LHCN-M2 (cell line): ENCODE measurements at regions not wholly inside any gene's neighbourhood (a gene's known extent, or its start where the extent isn't known, plus 50 kb on each side); places are given as distances from the start of the nearest gene placed in this dataset.
"Not testable (repeated sequence)": the region's sequence is repeated elsewhere in the genome, so short reads cannot be mapped to it uniquely, and the experiment has no call there.

Experiments
- DNase-seq: peaks from one replicate; pipeline ENCODE4 v3.0.0-alpha.2; 2012; ENCODE audit warnings: low read depth

DNA sequence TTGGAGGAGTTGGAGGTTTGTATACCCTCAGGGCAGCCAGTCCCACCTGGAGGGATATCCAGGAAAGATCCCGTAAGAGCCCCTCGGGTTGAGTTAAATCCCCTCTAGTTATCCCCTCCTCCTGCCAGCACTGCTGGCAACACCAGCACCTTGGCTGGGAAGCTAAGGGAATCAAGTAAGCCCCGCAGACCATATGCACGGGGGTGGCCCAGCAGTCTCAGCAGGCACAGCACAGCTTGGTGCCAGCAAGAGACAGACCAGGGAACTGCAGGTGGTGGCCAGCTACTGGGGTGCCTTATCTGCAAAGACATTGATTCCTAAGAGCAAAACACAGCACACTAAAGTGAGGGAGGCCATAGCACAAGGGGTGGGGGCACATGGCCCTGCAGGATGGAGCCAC lies 173.8 kb downstream of the GOLGA6L4 start:
- DNase-seq = not testable (repeated sequence)

DNA sequence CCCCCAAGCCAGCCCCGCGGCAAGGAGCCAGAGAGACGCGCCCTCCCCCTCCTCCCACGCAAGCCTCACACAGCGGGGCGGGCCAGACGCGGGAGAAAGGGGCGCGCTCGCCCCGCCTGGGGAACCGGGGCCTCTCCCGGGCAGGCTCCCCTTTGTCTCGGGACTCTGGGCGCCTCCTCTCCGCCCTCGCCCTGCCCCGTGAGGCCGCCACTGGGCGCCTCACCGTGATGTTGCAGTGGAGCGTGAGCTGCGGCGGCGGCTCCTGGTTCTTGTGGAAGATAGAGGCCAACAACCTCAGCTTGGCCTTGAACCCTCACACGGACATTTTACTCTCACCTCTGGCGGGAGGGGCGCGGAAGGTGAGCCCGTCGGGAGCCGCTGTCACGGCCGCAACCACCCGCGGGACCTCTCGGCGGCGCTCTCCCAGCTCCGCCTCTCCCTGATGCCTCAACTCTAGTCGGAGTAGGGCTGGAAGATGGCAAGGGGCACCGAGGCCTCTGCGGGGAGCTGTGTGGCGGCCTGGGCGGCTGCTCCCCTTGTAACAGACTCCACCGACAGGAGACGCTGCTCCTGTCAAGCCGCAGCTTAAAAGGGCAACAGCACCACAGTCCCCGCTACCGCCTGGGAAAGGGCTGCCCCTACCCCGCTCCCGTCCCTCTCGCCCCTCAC lies 179.2 kb upstream of the ZSCAN2 start:
- not testable (repeated sequence) for DNase-seq

DNA sequence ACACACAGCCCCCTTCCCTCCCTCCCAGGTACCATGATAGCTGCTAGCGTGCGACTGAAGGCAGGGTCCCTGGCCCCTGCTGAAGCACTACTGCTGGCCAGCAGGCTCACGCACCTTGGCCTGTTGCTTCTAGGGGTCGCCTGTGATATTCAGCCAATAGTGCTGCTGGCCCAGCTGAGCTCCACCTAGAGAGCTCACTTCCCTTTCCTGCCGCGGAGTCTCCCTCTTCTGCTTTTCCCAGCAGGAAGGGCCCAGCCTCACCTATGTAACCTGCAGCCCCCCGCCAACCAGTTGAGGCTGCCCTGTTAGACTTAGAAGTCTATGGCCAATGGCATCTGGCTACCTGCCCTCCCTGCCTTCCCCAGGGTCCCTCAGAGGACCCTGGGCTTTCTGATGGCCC lies 175.5 kb upstream of the ZSCAN2 start:
- not testable (repeated sequence) for DNase-seq

DNA sequence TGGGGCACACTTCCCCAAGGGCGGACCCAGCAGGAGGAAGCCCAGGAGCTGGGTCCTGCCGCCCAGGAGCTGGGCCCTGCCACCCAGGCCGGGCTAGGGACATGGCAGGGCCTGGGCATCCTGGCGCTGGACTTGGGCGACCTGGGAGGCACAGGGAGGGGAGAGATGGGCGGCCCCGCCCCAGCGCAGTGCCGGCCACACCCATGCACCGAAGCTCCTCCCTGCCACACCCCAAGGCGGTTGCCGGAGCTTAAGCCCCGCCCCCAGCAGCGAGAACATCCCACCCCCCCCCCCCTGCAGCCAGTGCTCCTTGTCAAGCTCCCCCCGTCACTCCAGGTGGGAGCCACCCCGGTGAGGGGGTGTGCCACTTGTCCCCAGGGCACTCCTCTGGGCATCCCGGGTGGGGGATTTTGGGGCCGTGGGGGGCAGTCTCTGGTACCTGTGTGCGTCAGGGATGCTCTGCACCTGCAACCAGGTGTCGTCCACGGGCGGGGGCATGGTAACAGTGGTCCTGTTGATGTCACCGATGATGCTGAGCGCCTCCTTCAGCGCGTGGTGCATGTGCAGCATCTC lies 127.4 kb upstream of the ZSCAN2 start:
- DNase-seq = not testable (repeated sequence)

DNA sequence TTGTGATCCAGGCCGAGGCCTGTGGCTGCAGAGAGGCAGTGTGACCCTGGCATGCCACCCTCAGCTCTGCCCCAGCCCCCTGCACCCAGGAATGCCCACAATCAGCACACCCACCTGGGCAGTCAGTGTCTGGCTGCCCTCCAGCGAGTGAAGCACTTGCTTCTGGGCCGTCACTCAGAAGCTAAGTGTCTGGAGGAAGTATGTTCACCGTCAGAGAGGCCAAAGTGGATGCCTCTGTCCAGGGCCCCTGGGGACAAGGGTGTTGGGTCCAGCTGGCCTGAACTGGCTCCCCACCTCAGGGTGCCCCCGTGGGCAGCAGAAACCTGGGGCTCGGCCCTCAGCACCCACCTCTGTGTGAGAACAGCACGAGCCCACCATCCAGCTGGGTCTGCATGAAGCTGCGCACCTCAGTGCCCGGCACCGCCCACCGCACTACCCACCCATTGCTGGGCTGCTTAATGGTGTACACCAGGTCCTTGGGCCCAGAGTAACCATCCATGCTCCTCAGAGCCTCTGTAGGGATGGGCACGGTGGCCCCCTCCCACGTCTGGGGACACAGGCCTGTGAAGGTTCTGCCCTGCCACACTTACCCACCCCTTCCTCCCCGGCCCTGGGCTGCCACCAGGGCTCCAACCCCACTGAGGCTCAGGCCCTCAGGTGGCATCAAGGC lies 124.3 kb upstream of the ZSCAN2 start:
- not testable (repeated sequence) for DNase-seq

DNA sequence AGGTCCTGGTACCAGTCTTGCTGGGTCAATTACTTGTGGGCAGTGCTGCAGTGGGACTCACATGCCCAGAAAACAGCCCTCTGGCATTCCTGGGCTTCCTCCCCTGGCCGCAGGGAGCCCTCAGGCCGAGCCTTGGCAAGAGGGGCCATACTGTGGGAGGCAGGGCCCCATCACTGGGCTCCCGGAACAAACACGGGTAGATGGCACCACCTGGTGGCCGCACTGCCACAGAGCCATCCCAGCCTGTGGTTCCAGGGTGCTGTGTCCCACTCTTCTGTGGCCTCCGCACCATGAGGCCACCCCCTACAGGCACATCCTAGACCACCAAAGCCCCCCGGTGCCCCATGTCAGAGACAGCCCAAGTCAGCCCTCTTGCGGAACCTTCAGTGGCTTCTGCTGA lies 123.3 kb upstream of the ZSCAN2 start:
- not testable (repeated sequence) for DNase-seq

DNA sequence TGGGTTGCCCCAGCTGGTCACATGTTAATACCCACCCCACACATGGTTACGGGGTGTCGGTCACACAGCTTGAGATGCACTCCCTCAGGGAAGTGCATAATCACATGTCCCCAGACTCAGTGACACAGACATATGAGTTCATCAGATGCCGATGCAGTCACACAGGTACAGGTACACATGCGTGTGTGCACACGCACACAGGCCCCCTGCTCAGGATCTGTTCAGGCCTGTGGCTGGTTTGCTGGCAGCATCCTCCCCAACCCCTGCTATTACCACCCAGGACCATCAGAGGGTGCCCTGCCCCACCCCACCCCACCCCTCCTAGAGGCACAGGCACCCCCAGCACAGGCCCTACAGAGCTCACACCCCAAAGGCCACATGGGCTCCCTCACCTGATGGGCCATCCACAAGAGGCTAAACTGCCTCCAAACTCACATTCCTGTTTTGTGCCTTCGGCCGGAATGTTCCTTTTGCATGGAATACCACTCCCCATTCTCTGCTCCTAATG lies 120.6 kb upstream of the ZSCAN2 start:
- not testable (repeated sequence) for DNase-seq

DNA sequence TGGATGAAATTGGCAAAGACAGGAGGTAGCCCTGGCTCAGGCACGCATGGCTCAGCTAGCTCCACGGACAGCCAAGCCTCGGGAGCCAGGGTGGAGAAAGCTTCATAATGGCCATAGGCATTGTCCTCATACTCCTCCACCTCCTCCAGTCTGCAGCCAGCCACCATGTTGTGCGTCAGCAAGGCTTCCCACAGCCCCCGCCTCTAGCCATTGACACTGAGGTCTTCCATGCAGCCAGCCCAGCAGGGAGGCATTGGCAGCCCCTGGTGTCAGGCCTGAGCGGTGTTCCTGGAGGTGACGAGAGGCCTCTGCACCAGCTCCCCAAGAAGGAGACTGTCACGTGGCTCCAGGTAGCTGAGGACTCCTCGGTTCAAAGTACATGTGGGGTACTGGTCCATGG lies 117.0 kb upstream of the ZSCAN2 start:
- not testable (repeated sequence) for DNase-seq

DNA sequence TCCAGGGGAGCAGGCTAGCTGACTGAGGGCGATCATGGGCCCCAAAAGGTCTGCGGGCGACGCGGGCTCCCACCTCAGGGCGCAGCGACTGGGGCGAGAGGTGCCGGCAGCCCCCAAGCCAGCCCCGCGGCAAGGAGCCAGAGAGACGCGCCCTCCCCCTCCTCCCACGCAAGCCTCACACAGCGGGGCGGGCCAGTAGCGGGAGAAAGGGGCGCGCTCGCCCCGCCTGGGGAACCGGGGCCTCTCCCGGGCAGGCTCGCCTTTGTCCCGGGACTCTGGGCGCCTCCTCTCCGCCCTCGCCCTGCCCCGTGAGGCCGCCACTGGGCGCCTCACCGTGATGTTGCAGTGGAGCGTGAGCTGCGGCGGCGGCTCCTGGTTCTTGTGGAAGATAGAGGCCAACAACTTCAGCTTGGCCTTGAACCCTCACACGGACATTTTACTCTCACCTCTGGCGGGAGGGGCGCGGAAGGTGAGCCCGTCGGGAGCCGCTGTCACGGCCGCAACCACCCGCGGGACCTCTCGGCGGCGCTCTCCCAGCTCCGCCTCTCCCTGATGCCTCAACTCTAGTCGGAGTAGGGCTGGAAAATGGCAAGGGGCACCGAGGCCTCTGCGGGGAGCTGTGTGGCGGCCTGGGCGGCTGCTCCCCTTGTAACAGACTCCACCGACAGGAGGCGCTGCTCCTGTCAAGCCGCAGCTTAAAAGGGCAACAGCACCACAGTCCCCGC lies 100.5 kb upstream of the ZSCAN2 start:
- DNase-seq = not testable (repeated sequence)

DNA sequence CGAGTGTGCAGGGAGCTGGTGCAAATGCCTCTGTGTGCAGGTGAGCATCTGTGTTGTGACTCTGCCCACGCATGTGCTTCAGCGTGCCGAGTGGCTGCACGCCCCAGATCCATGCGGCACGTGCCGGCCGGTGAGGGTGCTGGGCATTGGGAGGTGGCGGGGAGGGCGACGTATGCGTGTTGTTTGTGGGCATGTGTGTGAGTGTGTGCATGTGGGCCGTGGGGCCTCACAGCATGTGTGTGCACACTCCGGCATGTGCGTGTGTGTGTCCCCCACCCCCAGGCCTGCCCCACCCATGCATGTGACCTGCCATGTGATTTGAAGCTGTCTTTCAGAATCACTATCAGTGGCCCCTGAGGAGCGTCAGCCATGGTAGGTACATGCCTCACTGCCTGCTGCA lies 97.7 kb upstream of the ZSCAN2 start:
- not testable (repeated sequence) for DNase-seq

DNA sequence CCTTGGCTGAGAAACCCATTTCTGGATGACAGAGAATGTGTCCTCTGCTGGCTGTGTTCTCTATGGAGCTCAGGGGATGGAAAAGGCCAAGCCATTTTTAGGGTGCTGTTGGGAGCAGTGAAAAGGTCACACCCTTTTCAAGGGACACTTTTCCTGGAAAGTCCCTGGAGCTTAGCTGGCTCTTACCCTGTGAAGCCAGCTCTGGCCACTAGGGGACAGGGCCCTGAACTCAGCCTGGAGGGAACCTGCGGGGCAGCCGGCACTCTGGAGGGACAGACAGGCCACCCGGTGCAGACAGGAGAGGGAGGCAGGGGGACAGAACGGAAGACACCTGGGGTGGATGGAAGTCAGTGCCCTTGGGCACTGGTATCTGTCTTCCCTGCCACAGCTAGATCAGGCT lies 95.3 kb upstream of the ZSCAN2 start:
- DNase-seq = not testable (repeated sequence)

DNA sequence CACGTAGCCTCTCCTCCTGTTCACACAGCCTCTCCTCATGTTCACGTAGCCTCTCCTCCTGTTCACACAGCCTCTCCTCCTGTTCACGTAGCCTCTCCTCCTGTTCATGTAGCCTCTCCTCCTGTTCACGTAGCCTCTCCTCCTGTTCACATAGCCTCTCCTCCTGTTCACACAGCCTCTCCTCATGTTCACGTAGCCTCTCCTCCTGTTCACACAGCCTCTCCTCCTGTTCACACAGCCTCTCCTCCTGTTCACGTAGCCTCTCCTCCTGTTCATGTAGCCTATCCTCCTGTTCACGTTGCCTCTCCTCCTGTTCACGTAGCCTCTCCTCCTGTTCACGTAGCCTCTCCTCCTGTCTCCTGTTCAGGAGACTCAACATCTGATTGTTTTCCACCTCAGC lies 88.5 kb upstream of the ZSCAN2 start:
- DNase-seq = not testable (repeated sequence)

DNA sequence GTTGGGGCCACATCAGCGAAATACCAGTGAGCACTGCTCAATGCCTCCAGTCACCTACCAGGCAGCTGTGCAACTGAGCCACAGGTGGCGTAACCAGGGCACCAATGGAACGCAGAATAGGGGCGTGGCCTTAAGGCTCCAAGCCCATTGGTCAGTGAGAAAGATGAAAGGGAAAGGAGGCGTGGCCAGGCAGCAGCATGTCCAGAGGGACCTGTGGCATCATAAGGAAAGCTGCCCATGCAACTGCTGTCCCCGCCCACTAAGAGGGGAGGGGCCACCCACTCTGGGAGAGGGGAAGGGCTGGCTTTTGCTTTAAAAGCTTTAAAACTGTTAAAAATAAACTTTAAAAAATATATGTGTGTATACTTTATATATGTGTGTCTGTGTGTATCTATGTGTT lies 84.0 kb upstream of the ZSCAN2 start:
- not testable (repeated sequence) for DNase-seq

DNA sequence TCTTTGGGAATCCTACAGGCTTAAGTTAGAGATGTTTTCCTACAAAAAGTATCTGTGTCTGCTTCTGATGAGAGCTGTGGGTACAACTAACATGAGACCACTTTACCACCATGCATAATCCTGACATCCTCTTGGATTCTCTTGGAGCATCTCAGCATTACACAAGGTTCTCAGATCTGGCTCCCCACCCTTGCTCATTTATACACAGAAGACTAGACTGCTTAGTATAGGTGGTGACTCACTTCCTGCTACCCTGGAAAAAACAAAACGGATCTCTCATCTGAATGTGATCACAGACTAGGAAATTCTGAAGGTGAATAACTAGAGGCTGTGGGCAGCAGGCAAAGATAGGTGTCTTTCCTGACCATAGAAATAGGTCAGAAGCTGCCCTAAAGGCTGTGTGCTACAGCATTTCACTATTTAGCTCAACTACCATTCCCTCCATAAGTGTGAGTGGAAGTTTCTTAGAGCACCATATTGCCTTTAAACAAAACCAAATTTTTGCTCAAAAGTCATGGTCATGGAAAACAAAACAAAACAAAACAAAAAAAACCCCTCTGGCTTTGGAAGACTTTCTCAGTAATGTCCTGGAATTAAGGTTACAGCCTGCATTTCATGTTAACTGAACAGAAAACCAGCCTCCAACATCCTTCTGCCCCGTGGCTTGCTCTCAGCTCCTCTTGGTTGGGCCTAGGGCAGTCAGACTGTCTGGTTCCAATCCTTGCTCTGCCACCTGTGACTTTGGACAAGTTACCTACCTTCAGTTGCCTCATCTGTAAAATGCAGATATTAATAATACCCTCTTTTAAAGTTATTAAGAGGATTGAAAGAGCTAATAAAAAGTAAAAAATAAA lies 75.1 kb upstream of the ZSCAN2 start:
- not testable (repeated sequence) for DNase-seq

DNA sequence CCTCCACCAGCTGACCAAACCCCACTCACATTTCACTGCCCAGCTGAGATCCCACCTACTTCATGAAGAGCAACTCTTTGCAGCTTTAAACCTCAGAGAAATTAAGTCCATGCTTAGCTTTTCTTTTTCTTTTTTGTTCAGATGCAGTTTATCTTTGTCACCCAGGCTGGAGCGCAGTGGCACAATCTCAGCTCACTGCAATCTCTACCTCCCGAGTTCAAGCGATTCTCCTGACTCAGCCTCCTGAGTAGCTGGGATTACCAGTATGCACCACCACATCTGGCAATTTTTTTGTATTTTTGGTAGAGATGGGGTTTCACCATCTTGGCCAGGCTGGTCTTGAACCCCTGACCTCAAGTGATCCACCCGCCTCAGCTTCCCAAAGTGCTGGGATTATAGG lies 70.1 kb upstream of the ZSCAN2 start:
- DNase-seq = not testable (repeated sequence)

DNA sequence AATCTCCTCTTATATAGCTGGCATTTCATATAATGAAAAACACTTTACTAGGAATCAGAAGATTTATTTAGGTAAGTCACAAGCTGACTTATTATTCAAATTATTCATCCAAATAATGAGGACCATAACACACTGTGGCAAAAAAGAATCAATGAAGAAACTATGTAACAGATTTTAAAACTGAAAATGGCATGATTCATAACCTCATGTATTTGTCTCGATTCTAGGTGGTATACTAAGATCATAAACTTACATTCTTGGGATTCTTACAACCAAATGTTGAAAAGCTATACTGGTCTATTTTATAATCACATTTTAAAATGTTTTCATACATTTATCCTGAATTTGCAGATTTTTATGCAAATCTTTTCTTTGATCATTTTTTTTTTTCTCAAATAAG lies 69.6 kb upstream of the ZSCAN2 start:
- DNase-seq = not testable (repeated sequence)

DNA sequence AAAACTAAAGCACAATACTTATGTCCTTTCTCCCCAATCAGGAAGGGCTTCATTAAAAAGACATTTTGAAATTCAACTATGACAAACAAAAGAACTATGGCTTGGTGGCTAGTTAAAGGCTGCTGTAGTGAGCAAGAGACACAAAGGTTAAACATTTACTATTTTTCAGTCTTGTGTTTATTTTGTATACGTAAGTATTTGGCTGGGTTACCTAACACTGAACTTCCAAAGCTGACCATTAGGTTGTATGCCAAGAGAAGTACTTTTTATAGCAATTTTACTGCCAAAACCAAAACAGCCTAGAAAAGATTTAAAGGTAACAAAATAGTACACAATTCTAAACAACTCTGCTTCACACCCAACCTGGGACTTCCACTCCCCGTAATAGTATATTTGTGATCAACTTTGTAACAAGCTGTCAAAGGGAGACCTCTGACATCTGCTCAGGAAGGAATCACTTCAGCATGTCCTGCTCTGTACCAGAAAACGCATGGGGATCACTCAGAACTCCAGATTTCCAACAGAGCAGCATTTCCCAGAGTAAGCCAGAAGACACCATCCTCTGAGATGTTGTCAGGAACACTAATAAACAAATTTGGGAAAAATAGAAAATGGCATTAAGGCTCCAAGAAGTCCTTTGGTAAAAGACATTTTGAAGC lies 69.0 kb upstream of the ZSCAN2 start:
- DNase-seq = not testable (repeated sequence)

DNA sequence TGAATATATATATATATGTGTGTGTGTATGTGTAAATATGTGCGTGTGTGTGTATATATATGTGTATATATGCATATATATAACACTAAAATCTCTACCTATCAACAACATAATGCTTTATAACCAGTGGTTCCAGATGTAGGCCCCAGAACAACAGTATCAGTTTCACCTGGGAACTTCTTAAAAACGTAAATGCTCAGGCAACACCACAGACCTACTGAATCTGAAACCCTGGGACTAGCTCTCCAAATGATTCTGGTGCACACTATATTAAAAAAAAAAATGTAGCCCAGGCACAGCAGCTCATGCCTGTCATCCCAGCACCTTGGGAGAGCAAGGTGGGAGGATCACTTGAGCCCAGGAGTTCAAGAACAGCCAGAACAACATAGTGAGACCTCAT lies 67.1 kb upstream of the ZSCAN2 start:
- DNase-seq = not testable (repeated sequence)

DNA sequence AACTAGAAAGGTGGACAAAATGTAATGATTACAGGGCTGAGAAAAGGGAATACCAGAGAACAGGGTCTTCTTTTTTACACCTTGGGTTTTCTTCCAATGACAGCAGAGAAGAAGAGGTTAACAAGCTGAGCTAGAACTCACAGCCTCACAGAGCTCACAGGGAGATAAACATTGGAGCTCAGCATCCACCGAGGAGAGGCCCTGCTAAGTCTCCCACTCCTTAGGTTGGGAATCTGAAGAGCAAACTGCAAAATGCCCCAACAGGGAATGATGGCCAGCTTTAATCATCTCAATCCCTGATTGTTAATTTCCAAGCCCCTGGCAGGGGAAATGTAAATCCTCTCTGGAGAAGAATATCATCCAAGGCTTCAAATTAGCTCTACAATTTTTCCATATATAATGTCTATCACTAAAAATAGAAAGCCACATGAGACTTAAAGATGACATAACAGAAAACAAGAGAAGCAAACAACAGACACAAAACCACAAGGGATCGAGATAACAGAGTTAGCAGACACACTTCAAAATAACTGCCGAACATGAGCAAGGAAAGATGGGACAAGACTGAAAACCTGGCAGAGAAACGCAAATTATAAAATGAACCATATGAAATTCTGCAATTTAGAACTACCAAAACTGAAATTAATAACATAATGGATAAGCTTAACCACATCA lies 66.1 kb upstream of the ZSCAN2 start:
- DNase-seq = not testable (repeated sequence)

DNA sequence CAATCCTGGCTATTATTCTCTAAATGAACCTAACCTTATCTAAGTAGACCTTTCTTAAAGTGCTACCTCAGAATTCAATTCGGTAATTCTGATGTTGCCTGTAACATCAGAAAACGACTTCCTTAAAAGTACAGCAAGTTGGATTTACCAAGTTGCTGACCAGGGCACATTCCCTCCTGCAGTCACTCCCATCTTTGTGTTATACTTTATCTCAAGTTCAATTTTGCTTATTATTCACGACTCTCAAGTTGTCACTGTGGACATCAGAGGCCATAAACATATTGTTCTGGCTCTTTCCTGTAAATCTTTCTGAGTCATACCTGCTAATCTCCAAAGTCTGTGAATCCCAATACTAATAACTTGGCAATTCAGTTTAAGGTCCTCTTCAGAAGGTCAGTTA lies 64.6 kb upstream of the ZSCAN2 start:
- not testable (repeated sequence) for DNase-seq
